ENCODE measurements at regions not wholly inside any gene's neighbourhood (a gene's known extent, or its start where the extent isn't known, plus 50 kb on each side); places are given as distances from the start of the nearest gene placed in this dataset.

GRCh38 chr6:68559070-68559469 lies 76.0 kb upstream of the ADGRB3 start:
- H3K9ac ChIP-seq (ENCODE audit: low read depth, low read length), result no peak overlapping the region
- no peak for TF ChIP-seq EZH2 (IDR thresholded peaks at IDR 0.05; ENCODE audit: borderline replicate concordance, low read depth, low read length, severe bottlenecking)
- TF ChIP-seq, protein P1, sequence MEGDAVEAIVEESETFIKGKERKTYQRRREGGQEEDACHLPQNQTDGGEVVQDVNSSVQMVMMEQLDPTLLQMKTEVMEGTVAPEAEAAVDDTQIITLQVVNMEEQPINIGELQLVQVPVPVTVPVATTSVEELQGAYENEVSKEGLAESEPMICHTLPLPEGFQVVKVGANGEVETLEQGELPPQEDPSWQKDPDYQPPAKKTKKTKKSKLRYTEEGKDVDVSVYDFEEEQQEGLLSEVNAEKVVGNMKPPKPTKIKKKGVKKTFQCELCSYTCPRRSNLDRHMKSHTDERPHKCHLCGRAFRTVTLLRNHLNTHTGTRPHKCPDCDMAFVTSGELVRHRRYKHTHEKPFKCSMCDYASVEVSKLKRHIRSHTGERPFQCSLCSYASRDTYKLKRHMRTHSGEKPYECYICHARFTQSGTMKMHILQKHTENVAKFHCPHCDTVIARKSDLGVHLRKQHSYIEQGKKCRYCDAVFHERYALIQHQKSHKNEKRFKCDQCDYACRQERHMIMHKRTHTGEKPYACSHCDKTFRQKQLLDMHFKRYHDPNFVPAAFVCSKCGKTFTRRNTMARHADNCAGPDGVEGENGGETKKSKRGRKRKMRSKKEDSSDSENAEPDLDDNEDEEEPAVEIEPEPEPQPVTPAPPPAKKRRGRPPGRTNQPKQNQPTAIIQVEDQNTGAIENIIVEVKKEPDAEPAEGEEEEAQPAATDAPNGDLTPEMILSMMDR (IDR thresholded peaks at IDR 0.05; ENCODE audit: borderline replicate concordance, extremely low read depth, low read length, poor library complexity, severe bottlenecking), result no peak
- H3K27ac ChIP-seq (ENCODE audit: low read length), result no peak overlapping the region
- no peak overlapping the region for H2AFZ ChIP-seq (ENCODE audit: low read depth, low read length)
- no peaks in the 10 kb centered on the region for H3K9me3 ChIP-seq (ENCODE audit: insufficient read depth, low read length, severe bottlenecking)
- no peaks in the 10 kb centered on the region for H3K36me3 ChIP-seq (ENCODE audit: insufficient read depth, low read length)
- no peaks in the 10 kb centered on the region for H4K20me1 ChIP-seq (ENCODE audit: insufficient read depth, low read length)
- H3K79me2 ChIP-seq (ENCODE audit: insufficient read depth, low read length), result no peaks in the 10 kb centered on the region
- no peaks in the 10 kb centered on the region for H3K4me1 ChIP-seq (ENCODE audit: insufficient read depth, low read length)
- DNase-seq, result no peak
- H3K4me2 ChIP-seq (ENCODE audit: insufficient read depth, low read length), result no peak overlapping the region
- no peaks in the 10 kb centered on the region for H3K27me3 ChIP-seq (ENCODE audit: insufficient read depth, low read length, poor library complexity)
- no peak overlapping the region for H3K4me3 ChIP-seq (ENCODE audit: low read depth in 1 of 2, low read length in 2 of 2)
- no peak for ATAC-seq (ENCODE audit: insufficient read depth, low read depth)

DNA sequence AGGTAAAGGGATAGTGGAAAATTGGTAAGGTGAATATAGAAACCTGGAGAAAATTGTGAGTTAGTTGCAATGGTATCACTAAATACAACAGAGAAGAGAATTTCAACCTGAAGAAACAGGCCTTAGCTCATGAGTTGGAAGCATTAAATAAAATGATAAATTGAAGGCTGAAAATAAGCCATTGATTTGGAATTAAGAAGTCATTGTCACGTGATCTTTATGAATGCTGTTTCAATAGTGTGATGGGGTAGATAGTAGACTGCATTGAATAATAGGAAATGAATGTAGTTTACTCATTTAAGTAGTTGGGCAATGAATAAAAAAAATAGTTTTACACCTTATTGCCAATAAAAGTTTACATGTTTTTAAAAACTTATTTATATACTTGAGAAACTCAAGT lies 88.5 kb upstream of the ADGRB3 start:
- peaks cover 7% of the 10 kb centered on the region for H3K9me3 ChIP-seq (ENCODE audit: insufficient read depth, low read length, severe bottlenecking)
- no peak for TF ChIP-seq EZH2 (IDR thresholded peaks at IDR 0.05; ENCODE audit: borderline replicate concordance, low read depth, low read length, severe bottlenecking)
- TF ChIP-seq, protein P1 (IDR thresholded peaks at IDR 0.05; ENCODE audit: borderline replicate concordance, extremely low read depth, low read length, poor library complexity, severe bottlenecking), result no peak
- DNase-seq (no peak), ATAC-seq (ENCODE audit: insufficient read depth, low read depth) (no peak)
- H3K27me3 ChIP-seq (ENCODE audit: insufficient read depth, low read length, poor library complexity), result no peaks in the 10 kb centered on the region
- H2AFZ ChIP-seq (ENCODE audit: low read depth, low read length), result no peak overlapping the region
- no peaks in the 10 kb centered on the region for H3K36me3 ChIP-seq (ENCODE audit: insufficient read depth, low read length)
- H3K4me2 ChIP-seq (ENCODE audit: insufficient read depth, low read length), result no peak overlapping the region
- H4K20me1 ChIP-seq (ENCODE audit: insufficient read depth, low read length), result no peaks in the 10 kb centered on the region
- H3K27ac ChIP-seq (ENCODE audit: low read length), result no peak overlapping the region
- no peaks in the 10 kb centered on the region for H3K4me1 ChIP-seq (ENCODE audit: insufficient read depth, low read length)
- H3K9ac ChIP-seq (ENCODE audit: low read depth, low read length), result no peak overlapping the region
- no peak overlapping the region for H3K4me3 ChIP-seq (ENCODE audit: low read depth in 1 of 2, low read length in 2 of 2)
- H3K79me2 ChIP-seq (ENCODE audit: insufficient read depth, low read length), result no peaks in the 10 kb centered on the region

DNA sequence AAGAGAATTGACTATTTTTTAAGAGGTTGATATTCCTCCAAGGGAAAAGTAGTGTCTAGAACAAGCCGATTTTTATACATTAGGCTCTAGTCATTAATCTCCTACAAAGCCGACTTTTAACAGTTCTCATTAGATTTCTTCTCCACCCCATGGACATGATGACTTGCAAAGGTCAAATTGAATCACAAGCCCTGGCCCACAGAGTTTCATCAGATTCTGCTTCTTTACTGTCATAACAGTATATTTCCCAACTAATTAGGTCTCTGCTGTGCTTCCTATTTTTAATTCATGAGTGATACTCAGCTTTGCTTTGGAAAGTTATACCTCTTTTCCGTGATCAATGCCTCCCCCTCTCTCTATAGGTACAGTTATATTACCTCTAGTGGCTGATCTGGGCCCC lies 90.6 kb upstream of the ADGRB3 start:
- H3K4me3 ChIP-seq (ENCODE audit: low read depth in 1 of 2, low read length in 2 of 2), result no peak overlapping the region
- H3K79me2 ChIP-seq (ENCODE audit: insufficient read depth, low read length), result no peaks in the 10 kb centered on the region
- H3K36me3 ChIP-seq (ENCODE audit: insufficient read depth, low read length), result no peaks in the 10 kb centered on the region
- no peaks in the 10 kb centered on the region for H3K27me3 ChIP-seq (ENCODE audit: insufficient read depth, low read length, poor library complexity)
- no peak overlapping the region for H3K4me2 ChIP-seq (ENCODE audit: insufficient read depth, low read length)
- no peak overlapping the region for H2AFZ ChIP-seq (ENCODE audit: low read depth, low read length)
- H3K27ac ChIP-seq (ENCODE audit: low read length), result no peak overlapping the region
- H3K9me3 ChIP-seq (ENCODE audit: insufficient read depth, low read length, severe bottlenecking), result peaks cover 7% of the 10 kb centered on the region
- H3K4me1 ChIP-seq (ENCODE audit: insufficient read depth, low read length), result no peaks in the 10 kb centered on the region
- H4K20me1 ChIP-seq (ENCODE audit: insufficient read depth, low read length), result no peaks in the 10 kb centered on the region
- H3K9ac ChIP-seq (ENCODE audit: low read depth, low read length), result no peak overlapping the region
- TF ChIP-seq, protein P1 (IDR thresholded peaks at IDR 0.05; ENCODE audit: borderline replicate concordance, extremely low read depth, low read length, poor library complexity, severe bottlenecking), result no peak
- TF ChIP-seq EZH2 (IDR thresholded peaks at IDR 0.05; ENCODE audit: borderline replicate concordance, low read depth, low read length, severe bottlenecking), result no peak
- ATAC-seq (ENCODE audit: insufficient read depth, low read depth), result no peak
- DNase-seq, result no peak

DNA sequence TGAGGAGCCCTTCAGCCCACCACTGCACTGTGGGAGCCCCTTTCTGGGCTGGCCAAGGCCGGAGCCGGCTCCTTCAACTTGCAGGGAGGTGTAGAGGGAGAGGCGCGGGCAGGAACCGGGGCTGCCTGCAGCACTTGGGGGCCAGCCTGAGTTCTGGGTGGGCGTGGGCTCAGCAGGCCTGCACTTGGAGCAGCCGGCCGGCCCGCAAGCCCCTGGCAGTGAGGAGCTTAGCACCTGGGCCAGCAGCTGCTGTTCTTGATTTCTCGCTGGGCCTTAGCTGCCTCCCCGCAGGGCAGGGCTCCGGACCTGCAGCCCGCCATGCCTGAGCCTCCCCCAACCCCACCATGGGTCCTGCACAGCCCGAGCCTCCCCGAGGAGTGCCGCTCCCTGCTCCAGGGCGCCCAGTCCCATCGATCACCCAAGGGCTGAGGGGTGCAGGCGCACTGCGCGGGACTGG lies 101.7 kb upstream of the ADGRB3 start:
- ATAC-seq (ENCODE audit: insufficient read depth, low read depth), result no peak
- no peaks in the 10 kb centered on the region for H3K79me2 ChIP-seq (ENCODE audit: insufficient read depth, low read length)
- TF ChIP-seq, protein P1 (IDR thresholded peaks at IDR 0.05; ENCODE audit: borderline replicate concordance, extremely low read depth, low read length, poor library complexity, severe bottlenecking), result no peak
- TF ChIP-seq EZH2 (IDR thresholded peaks at IDR 0.05; ENCODE audit: borderline replicate concordance, low read depth, low read length, severe bottlenecking), result no peak
- H2AFZ ChIP-seq (ENCODE audit: low read depth, low read length), result no peak overlapping the region
- no peaks in the 10 kb centered on the region for H3K4me1 ChIP-seq (ENCODE audit: insufficient read depth, low read length)
- H3K9ac ChIP-seq (ENCODE audit: low read depth, low read length), result no peak overlapping the region
- H3K9me3 ChIP-seq (ENCODE audit: insufficient read depth, low read length, severe bottlenecking), result no peaks in the 10 kb centered on the region
- H3K4me2 ChIP-seq (ENCODE audit: insufficient read depth, low read length), result no peak overlapping the region
- H4K20me1 ChIP-seq (ENCODE audit: insufficient read depth, low read length), result no peaks in the 10 kb centered on the region
- no peaks in the 10 kb centered on the region for H3K27me3 ChIP-seq (ENCODE audit: insufficient read depth, low read length, poor library complexity)
- H3K27ac ChIP-seq (ENCODE audit: low read length), result no peak overlapping the region
- no peak for DNase-seq
- H3K4me3 ChIP-seq (ENCODE audit: low read depth in 1 of 2, low read length in 2 of 2), result no peak overlapping the region
- H3K36me3 ChIP-seq (ENCODE audit: insufficient read depth, low read length), result no peaks in the 10 kb centered on the region
